IMR-90 (cell line): ENCODE measurements at regions not wholly inside any gene's neighbourhood (a gene's known extent, or its start where the extent isn't known, plus 50 kb on each side); places are given as distances from the start of the nearest gene placed in this dataset.

ENCODE experiments used
- CTCF ChIP-seq: conservative IDR thresholded peaks from 2 replicates; pipeline ENCODE4 v1.5.1; 2012; ENCODE audit warnings: mild to moderate bottlenecking, low read depth, low read length, improper control_type of control experiment
- POLR2A ChIP-seq: IDR thresholded peaks from 2 replicates; pipeline ENCODE4 v1.6.1; 2012; ENCODE audit warnings: mild to moderate bottlenecking, low read depth, low read length
- SMC3 ChIP-seq: fragments of 150-350 bp; IDR thresholded peaks from 2 replicates; pipeline ENCODE4 v1.6.1; 2016; ENCODE audit warnings: low read depth, mild to moderate bottlenecking, antibody characterized with exemption, low read length, moderate library complexity

- no peak for TF ChIP-seq CTCF
- TF ChIP-seq SMC3: no peak
- no peak for TF ChIP-seq POLR2A
Observed at GRCh38 chr1:201689647-201690046, 139.3 kb upstream of the IPO9 start.
